ENCODE measurements at regions not wholly inside any gene's neighbourhood (a gene's known extent, or its start where the extent isn't known, plus 50 kb on each side); places are given as distances from the start of the nearest gene placed in this dataset.

DNA sequence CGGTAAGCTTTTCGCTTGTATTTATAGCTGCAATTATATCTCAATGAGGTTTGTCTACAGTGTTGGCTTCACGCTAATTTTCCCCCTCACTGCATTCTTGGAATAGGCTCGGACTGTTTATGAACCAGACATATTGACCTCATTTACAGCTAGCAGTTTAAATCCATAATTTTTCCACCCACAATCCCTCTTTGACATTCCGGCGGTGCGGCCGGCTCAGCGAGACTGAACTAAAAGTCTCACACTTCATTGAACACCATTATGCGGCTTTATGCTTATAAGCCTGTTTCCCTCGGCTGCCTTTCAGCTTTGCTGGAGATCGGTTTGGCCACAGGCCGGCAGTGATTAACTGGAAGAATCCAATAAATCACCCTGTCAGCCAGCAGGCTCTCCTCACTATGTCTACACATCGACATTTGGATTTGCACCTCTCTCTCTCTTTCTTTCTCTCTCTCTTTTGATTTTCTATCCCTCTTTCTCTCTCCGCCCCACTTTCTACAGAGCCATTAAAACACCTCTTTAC is 315.0 kb upstream of the TLE4 start:
- no peak overlapping the region for H3K4me3 ChIP-seq
- POLR2A ChIA-PET: no interaction called here
- FAIRE-seq (no peak), DNase-seq (ENCODE audit: low read depth in 1 of 2, low spot score in 1 of 2) (no peak), ATAC-seq (no peak)
- WGBS (ENCODE audit: missing lambda C conversion rate): 87% methylated on average over 15 of the region's 15 CpGs
- H3K27ac ChIP-seq: no peak overlapping the region
- TF ChIP-seq PHF8 (IDR thresholded peaks at IDR 0.05; ENCODE audit: borderline replicate concordance, low read depth) (no peak), RNF2 (IDR thresholded peaks at IDR 0.05; ENCODE audit: borderline replicate concordance, low read depth) (no peak), NFE2L2 (conservative IDR thresholded peaks at IDR 0.05; ENCODE audit: low read length) (no peak), FOSB (CRISPR knock-in tag; IDR thresholded peaks at IDR 0.05) (no peak), FOSL2 (IDR thresholded peaks at IDR 0.05) (no peak), FOSL2 (CRISPR knock-in tag; IDR thresholded peaks at IDR 0.05) (no peak)
- CTCF ChIA-PET: no interaction called here
- no peak overlapping the region for H3K4me2 ChIP-seq
- H3K9me3 ChIP-seq: no peaks in the 10 kb centered on the region
- no peaks in the 10 kb centered on the region for H3K4me1 ChIP-seq

DNA sequence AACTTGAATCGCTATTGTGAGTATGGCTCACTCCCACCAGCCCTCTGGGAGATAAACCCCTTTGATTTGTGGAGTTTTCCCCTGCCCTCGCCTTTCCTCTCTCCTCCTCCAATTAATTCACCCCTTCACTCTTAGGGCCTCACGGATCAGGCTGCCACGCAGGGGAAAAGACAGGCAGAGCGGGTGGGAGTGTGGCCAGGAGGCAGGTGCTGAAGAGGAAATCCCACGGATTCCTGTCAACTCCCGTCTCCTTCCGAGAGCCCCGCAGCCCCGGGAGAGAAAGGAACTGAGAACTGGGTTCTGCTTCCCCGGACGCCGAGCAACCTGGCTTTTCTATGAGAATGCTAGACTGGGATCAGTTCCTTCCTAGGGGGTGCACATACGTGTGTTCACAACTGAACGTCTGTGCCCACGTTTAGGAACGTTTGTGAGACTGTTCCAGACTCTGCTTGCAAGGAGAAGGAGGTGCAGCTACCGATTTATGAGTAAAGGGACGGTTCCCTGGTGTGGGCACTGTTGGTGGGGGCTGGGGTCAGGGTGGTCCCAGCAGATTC is 314.5 kb upstream of the TLE4 start:
- TF ChIP-seq, protein P1, sequence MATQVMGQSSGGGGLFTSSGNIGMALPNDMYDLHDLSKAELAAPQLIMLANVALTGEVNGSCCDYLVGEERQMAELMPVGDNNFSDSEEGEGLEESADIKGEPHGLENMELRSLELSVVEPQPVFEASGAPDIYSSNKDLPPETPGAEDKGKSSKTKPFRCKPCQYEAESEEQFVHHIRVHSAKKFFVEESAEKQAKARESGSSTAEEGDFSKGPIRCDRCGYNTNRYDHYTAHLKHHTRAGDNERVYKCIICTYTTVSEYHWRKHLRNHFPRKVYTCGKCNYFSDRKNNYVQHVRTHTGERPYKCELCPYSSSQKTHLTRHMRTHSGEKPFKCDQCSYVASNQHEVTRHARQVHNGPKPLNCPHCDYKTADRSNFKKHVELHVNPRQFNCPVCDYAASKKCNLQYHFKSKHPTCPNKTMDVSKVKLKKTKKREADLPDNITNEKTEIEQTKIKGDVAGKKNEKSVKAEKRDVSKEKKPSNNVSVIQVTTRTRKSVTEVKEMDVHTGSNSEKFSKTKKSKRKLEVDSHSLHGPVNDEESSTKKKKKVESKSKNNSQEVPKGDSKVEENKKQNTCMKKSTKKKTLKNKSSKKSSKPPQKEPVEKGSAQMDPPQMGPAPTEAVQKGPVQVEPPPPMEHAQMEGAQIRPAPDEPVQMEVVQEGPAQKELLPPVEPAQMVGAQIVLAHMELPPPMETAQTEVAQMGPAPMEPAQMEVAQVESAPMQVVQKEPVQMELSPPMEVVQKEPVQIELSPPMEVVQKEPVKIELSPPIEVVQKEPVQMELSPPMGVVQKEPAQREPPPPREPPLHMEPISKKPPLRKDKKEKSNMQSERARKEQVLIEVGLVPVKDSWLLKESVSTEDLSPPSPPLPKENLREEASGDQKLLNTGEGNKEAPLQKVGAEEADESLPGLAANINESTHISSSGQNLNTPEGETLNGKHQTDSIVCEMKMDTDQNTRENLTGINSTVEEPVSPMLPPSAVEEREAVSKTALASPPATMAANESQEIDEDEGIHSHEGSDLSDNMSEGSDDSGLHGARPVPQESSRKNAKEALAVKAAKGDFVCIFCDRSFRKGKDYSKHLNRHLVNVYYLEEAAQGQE (IDR thresholded peaks at IDR 0.05): no peak
- TF ChIP-seq ESRRA (IDR thresholded peaks at IDR 0.05; ENCODE audit: borderline replicate concordance, low read length) (no peak), RNF2 (IDR thresholded peaks at IDR 0.05; ENCODE audit: borderline replicate concordance, low read depth) (no peak), EP300 (IDR thresholded peaks at IDR 0.05) (no peak), CTCF (IDR thresholded peaks at IDR 0.05) (no peak), FOSL2 (IDR thresholded peaks at IDR 0.05) (no peak), FOSL2 (CRISPR knock-in tag; IDR thresholded peaks at IDR 0.05) (no peak), KDM5A (IDR thresholded peaks at IDR 0.05) (no peak), HDAC2 (IDR thresholded peaks at IDR 0.05) (no peak), RCOR1 (IDR thresholded peaks at IDR 0.05; ENCODE audit: low read depth, low read length) (no peak), HEYL (CRISPR knock-in tag; IDR thresholded peaks at IDR 0.05) (no peak), NPAS2 (CRISPR knock-in tag; IDR thresholded peaks at IDR 0.05; ENCODE audit: borderline replicate concordance) (no peak)
- TF ChIP-seq, protein P2, sequence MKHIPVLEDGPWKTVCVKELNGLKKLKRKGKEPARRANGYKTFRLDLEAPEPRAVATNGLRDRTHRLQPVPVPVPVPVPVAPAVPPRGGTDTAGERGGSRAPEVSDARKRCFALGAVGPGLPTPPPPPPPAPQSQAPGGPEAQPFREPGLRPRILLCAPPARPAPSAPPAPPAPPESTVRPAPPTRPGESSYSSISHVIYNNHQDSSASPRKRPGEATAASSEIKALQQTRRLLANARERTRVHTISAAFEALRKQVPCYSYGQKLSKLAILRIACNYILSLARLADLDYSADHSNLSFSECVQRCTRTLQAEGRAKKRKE (CRISPR knock-in tag; IDR thresholded peaks at IDR 0.05; ENCODE audit: low read depth): no peak
- TF ChIP-seq, protein P3, sequence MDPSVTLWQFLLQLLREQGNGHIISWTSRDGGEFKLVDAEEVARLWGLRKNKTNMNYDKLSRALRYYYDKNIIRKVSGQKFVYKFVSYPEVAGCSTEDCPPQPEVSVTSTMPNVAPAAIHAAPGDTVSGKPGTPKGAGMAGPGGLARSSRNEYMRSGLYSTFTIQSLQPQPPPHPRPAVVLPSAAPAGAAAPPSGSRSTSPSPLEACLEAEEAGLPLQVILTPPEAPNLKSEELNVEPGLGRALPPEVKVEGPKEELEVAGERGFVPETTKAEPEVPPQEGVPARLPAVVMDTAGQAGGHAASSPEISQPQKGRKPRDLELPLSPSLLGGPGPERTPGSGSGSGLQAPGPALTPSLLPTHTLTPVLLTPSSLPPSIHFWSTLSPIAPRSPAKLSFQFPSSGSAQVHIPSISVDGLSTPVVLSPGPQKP (IDR thresholded peaks at IDR 0.05; ENCODE audit: low read depth, low read length): no peak
- CTCF ChIA-PET: no interaction called here
- Histone ChIP-seq H3K27ac (no peak overlapping the region), H3K9me3 (no peaks in the 10 kb centered on the region), H3K4me2 (no peak overlapping the region), H3K4me1 (no peaks in the 10 kb centered on the region), H3K4me3 (no peak overlapping the region)
- POLR2A ChIA-PET: no interaction called here
- FAIRE-seq (no peak), DNase-seq (ENCODE audit: low read depth in 1 of 2, low spot score in 1 of 2) (no peak), ATAC-seq (no peak)
- WGBS (ENCODE audit: missing lambda C conversion rate): 85% methylated on average over 19 of the region's 19 CpGs
